ENCODE measurements at regions not wholly inside any gene's neighbourhood (a gene's known extent, or its start where the extent isn't known, plus 50 kb on each side); places are given as distances from the start of the nearest gene placed in this dataset.
"Not testable (repeated sequence)": the region's sequence is repeated elsewhere in the genome, so short reads cannot be mapped to it uniquely, and the experiment has no call there.

- DNase-seq (ENCODE audit: low read depth in 3 of 3, low spot score in 2 of 3), result no peak
Measured at GRCh38 chr10:63773106-63773505, 251.9 kb downstream of the REEP3 start.

- no peak for DNase-seq (ENCODE audit: low read depth in 3 of 3, low spot score in 2 of 3)
Measured at GRCh38 chr10:63773962-63774361, 252.8 kb downstream of the REEP3 start.

GRCh38 chr10:63780101-63780500 lies 258.9 kb downstream of the REEP3 start:
- DNase-seq (ENCODE audit: low read depth in 3 of 3, low spot score in 2 of 3), result no peak

- DNase-seq (ENCODE audit: low read depth in 3 of 3, low spot score in 2 of 3), result no peak
Measured at GRCh38 chr10:63781226-63781625, 260.0 kb downstream of the REEP3 start.

- no peak for DNase-seq (ENCODE audit: low read depth in 3 of 3, low spot score in 2 of 3)
Measured at GRCh38 chr10:63783882-63784281, 262.7 kb downstream of the REEP3 start.

GRCh38 chr10:63788152-63788821 lies 267.1 kb downstream of the REEP3 start:
- no peak for DNase-seq (ENCODE audit: low read depth in 3 of 3, low spot score in 2 of 3)

- DNase-seq (ENCODE audit: low read depth in 3 of 3, low spot score in 2 of 3), result no peak
Measured at GRCh38 chr10:63795094-63795860, 274.1 kb downstream of the REEP3 start.

GRCh38 chr10:63798599-63799498 lies 277.6 kb downstream of the REEP3 start:
- DNase-seq (ENCODE audit: low read depth in 3 of 3, low spot score in 2 of 3), result peak; percentile 62 to 74 (median 67)

- DNase-seq (ENCODE audit: low read depth in 3 of 3, low spot score in 2 of 3), result no peak
Measured at GRCh38 chr10:63799521-63800300, 278.5 kb downstream of the REEP3 start.

- DNase-seq (ENCODE audit: low read depth in 3 of 3, low spot score in 2 of 3), result no peak
Measured at GRCh38 chr10:63801166-63801565, 280.0 kb downstream of the REEP3 start.

GRCh38 chr10:63806330-63806729 lies 285.1 kb downstream of the REEP3 start:
- no peak for DNase-seq (ENCODE audit: low read depth in 3 of 3, low spot score in 2 of 3)

- no peak for DNase-seq (ENCODE audit: low read depth in 3 of 3, low spot score in 2 of 3)
Measured at GRCh38 chr10:63812501-63812900, 291.3 kb downstream of the REEP3 start.

- DNase-seq (ENCODE audit: low read depth in 3 of 3, low spot score in 2 of 3), result peak; percentile 31 to 46 (median 39)
Measured at GRCh38 chr10:63819753-63820329, 298.6 kb downstream of the REEP3 start.

GRCh38 chr10:63822496-63822895 lies 301.3 kb downstream of the REEP3 start:
- DNase-seq (ENCODE audit: low read depth in 3 of 3, low spot score in 2 of 3), result no peak

GRCh38 chr10:63825111-63825510 lies 303.9 kb downstream of the REEP3 start:
- DNase-seq (ENCODE audit: low read depth in 3 of 3, low spot score in 2 of 3), result no peak

- DNase-seq (ENCODE audit: low read depth in 3 of 3, low spot score in 2 of 3), result no peak
Measured at GRCh38 chr10:63825766-63826165, 304.6 kb downstream of the REEP3 start.

GRCh38 chr10:63827018-63827417 lies 305.8 kb downstream of the REEP3 start:
- not testable (repeated sequence) for DNase-seq (ENCODE audit: low read depth in 3 of 3, low spot score in 2 of 3)

- DNase-seq (ENCODE audit: low read depth in 3 of 3, low spot score in 2 of 3), result no peak
Measured at GRCh38 chr10:63829020-63829419, 307.8 kb downstream of the REEP3 start.

GRCh38 chr10:63829573-63830149 lies 308.5 kb downstream of the REEP3 start:
- DNase-seq (ENCODE audit: low read depth in 3 of 3, low spot score in 2 of 3), result no peak

GRCh38 chr10:63832686-63833085 lies 311.5 kb downstream of the REEP3 start:
- no peak for DNase-seq (ENCODE audit: low read depth in 3 of 3, low spot score in 2 of 3)

Data from right renal cortex interstitium (tissue), 3 donors.